ENCODE measurements at regions not wholly inside any gene's neighbourhood (a gene's known extent, or its start where the extent isn't known, plus 50 kb on each side); places are given as distances from the start of the nearest gene placed in this dataset.

DNA sequence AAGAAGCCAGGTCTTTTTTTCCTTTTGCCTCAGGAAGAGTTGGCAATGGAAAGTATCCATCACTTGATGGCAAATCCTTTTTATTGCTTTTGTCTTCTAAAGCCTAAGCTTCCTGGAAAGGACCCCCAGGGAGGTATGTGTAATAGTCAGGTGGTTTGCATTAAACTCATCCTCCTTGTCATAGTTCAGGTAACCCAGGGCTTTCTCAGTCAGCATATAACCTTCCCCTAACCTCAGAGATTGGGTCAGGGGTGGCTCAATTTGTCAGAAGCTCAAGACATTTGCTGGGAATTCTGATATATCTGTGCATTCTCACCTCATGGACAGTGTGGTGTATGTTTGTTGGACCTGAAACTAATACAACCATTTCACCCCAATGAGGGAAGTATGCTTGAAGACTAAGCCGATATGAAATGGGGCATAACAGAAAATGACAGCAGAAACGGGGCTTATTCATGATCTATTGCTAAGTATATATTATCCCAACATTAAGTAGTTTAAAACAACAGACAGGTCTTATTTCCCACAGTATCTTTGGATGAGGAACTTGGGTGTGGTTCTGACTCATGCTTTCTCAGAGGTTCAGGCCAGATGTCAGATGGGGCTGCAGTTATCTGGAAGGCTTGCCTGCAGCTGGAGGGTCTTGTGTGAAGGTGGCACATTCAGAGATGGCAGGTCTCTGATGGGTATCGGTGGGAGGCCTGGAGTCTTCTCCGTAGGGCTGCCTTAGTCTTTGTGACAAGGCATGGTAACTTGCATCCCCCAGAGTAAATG, 135.8 kb upstream of the SPON1 start:
- H3K27ac ChIP-seq (replicated peaks): no peak overlapping the region
- no peak overlapping the region for H3K4me3 ChIP-seq (replicated peaks; ENCODE audit: insufficient read depth, low read length)
- DNase-seq (ENCODE audit: low read depth in 1 of 2, low spot score in 1 of 2): no peak
- TF ChIP-seq SPI1 (IDR thresholded peaks at IDR 0.05; ENCODE audit: borderline replicate concordance, low read depth): no peak
- TF ChIP-seq, protein P1, sequence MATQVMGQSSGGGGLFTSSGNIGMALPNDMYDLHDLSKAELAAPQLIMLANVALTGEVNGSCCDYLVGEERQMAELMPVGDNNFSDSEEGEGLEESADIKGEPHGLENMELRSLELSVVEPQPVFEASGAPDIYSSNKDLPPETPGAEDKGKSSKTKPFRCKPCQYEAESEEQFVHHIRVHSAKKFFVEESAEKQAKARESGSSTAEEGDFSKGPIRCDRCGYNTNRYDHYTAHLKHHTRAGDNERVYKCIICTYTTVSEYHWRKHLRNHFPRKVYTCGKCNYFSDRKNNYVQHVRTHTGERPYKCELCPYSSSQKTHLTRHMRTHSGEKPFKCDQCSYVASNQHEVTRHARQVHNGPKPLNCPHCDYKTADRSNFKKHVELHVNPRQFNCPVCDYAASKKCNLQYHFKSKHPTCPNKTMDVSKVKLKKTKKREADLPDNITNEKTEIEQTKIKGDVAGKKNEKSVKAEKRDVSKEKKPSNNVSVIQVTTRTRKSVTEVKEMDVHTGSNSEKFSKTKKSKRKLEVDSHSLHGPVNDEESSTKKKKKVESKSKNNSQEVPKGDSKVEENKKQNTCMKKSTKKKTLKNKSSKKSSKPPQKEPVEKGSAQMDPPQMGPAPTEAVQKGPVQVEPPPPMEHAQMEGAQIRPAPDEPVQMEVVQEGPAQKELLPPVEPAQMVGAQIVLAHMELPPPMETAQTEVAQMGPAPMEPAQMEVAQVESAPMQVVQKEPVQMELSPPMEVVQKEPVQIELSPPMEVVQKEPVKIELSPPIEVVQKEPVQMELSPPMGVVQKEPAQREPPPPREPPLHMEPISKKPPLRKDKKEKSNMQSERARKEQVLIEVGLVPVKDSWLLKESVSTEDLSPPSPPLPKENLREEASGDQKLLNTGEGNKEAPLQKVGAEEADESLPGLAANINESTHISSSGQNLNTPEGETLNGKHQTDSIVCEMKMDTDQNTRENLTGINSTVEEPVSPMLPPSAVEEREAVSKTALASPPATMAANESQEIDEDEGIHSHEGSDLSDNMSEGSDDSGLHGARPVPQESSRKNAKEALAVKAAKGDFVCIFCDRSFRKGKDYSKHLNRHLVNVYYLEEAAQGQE (IDR thresholded peaks at IDR 0.05; ENCODE audit: insufficient replicate concordance, low read depth): no peak
- TF ChIP-seq GABPA (IDR thresholded peaks at IDR 0.05; ENCODE audit: low read depth): no peak
- TF ChIP-seq, protein P2, sequence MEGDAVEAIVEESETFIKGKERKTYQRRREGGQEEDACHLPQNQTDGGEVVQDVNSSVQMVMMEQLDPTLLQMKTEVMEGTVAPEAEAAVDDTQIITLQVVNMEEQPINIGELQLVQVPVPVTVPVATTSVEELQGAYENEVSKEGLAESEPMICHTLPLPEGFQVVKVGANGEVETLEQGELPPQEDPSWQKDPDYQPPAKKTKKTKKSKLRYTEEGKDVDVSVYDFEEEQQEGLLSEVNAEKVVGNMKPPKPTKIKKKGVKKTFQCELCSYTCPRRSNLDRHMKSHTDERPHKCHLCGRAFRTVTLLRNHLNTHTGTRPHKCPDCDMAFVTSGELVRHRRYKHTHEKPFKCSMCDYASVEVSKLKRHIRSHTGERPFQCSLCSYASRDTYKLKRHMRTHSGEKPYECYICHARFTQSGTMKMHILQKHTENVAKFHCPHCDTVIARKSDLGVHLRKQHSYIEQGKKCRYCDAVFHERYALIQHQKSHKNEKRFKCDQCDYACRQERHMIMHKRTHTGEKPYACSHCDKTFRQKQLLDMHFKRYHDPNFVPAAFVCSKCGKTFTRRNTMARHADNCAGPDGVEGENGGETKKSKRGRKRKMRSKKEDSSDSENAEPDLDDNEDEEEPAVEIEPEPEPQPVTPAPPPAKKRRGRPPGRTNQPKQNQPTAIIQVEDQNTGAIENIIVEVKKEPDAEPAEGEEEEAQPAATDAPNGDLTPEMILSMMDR (IDR thresholded peaks at IDR 0.05; ENCODE audit: insufficient read depth, low read length): no peak
- no peak for TF ChIP-seq POLR2AphosphoS5 (IDR thresholded peaks at IDR 0.05; ENCODE audit: low read depth)
- no peaks in the 10 kb centered on the region for H3K27me3 ChIP-seq (ENCODE audit: insufficient read depth, poor library complexity, severe bottlenecking)

GRCh38 chr11:13831696-13832095, 130.8 kb upstream of the SPON1 start:
- TF ChIP-seq, protein P2 (IDR thresholded peaks at IDR 0.05; ENCODE audit: insufficient read depth, low read length): no peak
- no peak for TF ChIP-seq POLR2AphosphoS5 (IDR thresholded peaks at IDR 0.05; ENCODE audit: low read depth)
- Histone ChIP-seq H3K4me3 (replicated peaks; ENCODE audit: insufficient read depth, low read length) (no peak overlapping the region), H3K27me3 (ENCODE audit: insufficient read depth, poor library complexity, severe bottlenecking) (no peaks in the 10 kb centered on the region), H3K27ac (replicated peaks) (no peak overlapping the region)
- DNase-seq (ENCODE audit: low read depth in 1 of 2, low spot score in 1 of 2): no peak

GRCh38 chr11:13834463-13834862, 128.1 kb upstream of the SPON1 start:
- H3K27me3 ChIP-seq (ENCODE audit: insufficient read depth, poor library complexity, severe bottlenecking): no peaks in the 10 kb centered on the region
- H3K4me3 ChIP-seq (replicated peaks; ENCODE audit: insufficient read depth, low read length): no peak overlapping the region
- no peak overlapping the region for H3K27ac ChIP-seq (replicated peaks)
- no peak for DNase-seq (ENCODE audit: low read depth in 1 of 2, low spot score in 1 of 2)
- TF ChIP-seq POLR2AphosphoS5 (IDR thresholded peaks at IDR 0.05; ENCODE audit: low read depth) (no peak), SPI1 (IDR thresholded peaks at IDR 0.05; ENCODE audit: borderline replicate concordance, low read depth) (no peak)
- TF ChIP-seq, protein P2 (IDR thresholded peaks at IDR 0.05; ENCODE audit: insufficient read depth, low read length): peak; percentile 13

GRCh38 chr11:13836666-13837065, 125.9 kb upstream of the SPON1 start:
- H3K27ac ChIP-seq (replicated peaks): no peak overlapping the region
- TF ChIP-seq, protein P1 (IDR thresholded peaks at IDR 0.05; ENCODE audit: insufficient replicate concordance, low read depth): no peak
- TF ChIP-seq POLR2AphosphoS5 (IDR thresholded peaks at IDR 0.05; ENCODE audit: low read depth) (no peak), GABPA (IDR thresholded peaks at IDR 0.05; ENCODE audit: low read depth) (no peak), SPI1 (IDR thresholded peaks at IDR 0.05; ENCODE audit: borderline replicate concordance, low read depth) (no peak)
- TF ChIP-seq, protein P2 (IDR thresholded peaks at IDR 0.05; ENCODE audit: insufficient read depth, low read length): no peak
- H3K27me3 ChIP-seq (ENCODE audit: insufficient read depth, poor library complexity, severe bottlenecking): no peaks in the 10 kb centered on the region
- DNase-seq (ENCODE audit: low read depth in 1 of 2, low spot score in 1 of 2): no peak
- H3K4me3 ChIP-seq (replicated peaks; ENCODE audit: insufficient read depth, low read length): no peak overlapping the region
